Mesodermal cell (in vitro differentiated cells): ENCODE measurements at regions not wholly inside any gene's neighbourhood (a gene's known extent, or its start where the extent isn't known, plus 50 kb on each side); places are given as distances from the start of the nearest gene placed in this dataset.

Source experiments
- H3K27ac ChIP-seq: 2 replicates; pipeline ENCODE4 v1.7.0; 2013; ENCODE audit warnings: mild to moderate bottlenecking, low read depth, low read length, moderate library complexity; ENCODE audit not compliant: severe bottlenecking
- H3K36me3 ChIP-seq: 2 replicates; pipeline ENCODE4 v1.7.1; 2013; ENCODE audit warnings: mild to moderate bottlenecking, low read length, moderate library complexity; ENCODE audit not compliant: control insufficient read depth, insufficient read depth
- H3K4me1 ChIP-seq: one replicate; pipeline ENCODE4 v1.7.1; 2013; ENCODE audit warnings: mild to moderate bottlenecking, low read length; ENCODE audit not compliant: insufficient read depth, control insufficient read depth, poor library complexity, severe bottlenecking
- H3K4me3 ChIP-seq: 2 replicates; pipeline ENCODE4 v1.7.0; 2013; ENCODE audit warnings: low read length, control low read depth, mild to moderate bottlenecking; ENCODE audit not compliant: insufficient read depth, poor library complexity, severe bottlenecking; ENCODE audit errors: extremely low read depth
- H3K9me3 ChIP-seq: 2 replicates; pipeline ENCODE4 v1.7.1; 2013; ENCODE audit warnings: mild to moderate bottlenecking, low read length, moderate library complexity; ENCODE audit not compliant: control insufficient read depth
- WGBS, 2 experiments: methylation state at CpG; one replicate each; pipeline ENCODE4 v1.1.5; 2013; ENCODE audit warnings: missing lambda C conversion rate in 2 of 2; ENCODE audit not compliant: insufficient coverage in 2 of 2; 5-methylcytosine and 5-hydroxymethylcytosine counted together

- no peak overlapping the region for H3K27ac ChIP-seq
- no peaks in the 10 kb centered on the region for H3K4me1 ChIP-seq
- 92% methylated on average over 3 of the region's 4 CpGs for WGBS, 2 experiments
- H3K36me3 ChIP-seq: no peaks in the 10 kb centered on the region
- H3K4me3 ChIP-seq: no peak overlapping the region
- H3K9me3 ChIP-seq: no peaks in the 10 kb centered on the region
These were observed 421.8 kb upstream of the PLXNA2 start for GRCh38 chr1:208665936-208666335.

DNA sequence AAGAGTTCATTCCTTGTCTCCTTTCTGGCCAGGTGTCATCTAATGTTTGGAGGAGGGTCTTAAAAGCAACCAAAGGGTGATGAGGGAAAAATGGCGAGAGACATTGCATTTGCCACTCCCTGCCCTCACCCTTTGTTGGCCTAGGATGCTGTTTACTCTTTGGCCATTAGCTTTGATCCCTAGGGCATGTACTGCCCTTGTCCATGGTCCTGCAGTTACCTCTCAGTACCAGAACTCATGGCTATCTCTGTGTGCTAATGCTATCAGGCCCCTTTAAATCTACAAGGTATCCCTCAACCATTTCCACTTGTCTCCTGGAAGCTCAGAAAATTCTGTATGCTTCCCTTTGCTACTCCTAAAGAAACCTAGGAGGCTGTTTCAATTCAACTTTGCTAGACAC lies 424.8 kb upstream of the PLXNA2 start:
- 25% methylated on average over 1 of the region's 1 CpG; no CpG with 5 or more reads in 1 of the 2 experiments for WGBS, 2 experiments
- no peak overlapping the region for H3K27ac ChIP-seq
- H3K9me3 ChIP-seq: no peaks in the 10 kb centered on the region
- H3K4me3 ChIP-seq: no peak overlapping the region
- H3K36me3 ChIP-seq: no peaks in the 10 kb centered on the region
- H3K4me1 ChIP-seq: no peaks in the 10 kb centered on the region

GRCh38 chr1:208670778-208671177 lies 426.6 kb upstream of the PLXNA2 start:
- Histone ChIP-seq H3K36me3 (no peaks in the 10 kb centered on the region), H3K4me3 (no peak overlapping the region), H3K9me3 (no peaks in the 10 kb centered on the region), H3K4me1 (no peaks in the 10 kb centered on the region), H3K27ac (no peak overlapping the region)
- WGBS, 2 experiments: no CpG with 5 or more reads among the region's 2 CpGs

- Histone ChIP-seq H3K36me3 (no peaks in the 10 kb centered on the region), H3K27ac (no peak overlapping the region), H3K4me3 (no peak overlapping the region), H3K4me1 (no peaks in the 10 kb centered on the region), H3K9me3 (no peaks in the 10 kb centered on the region)
- 90 to 95% methylated on average over 2 to 3 of the region's 4 CpGs for WGBS, 2 experiments
These were observed 437.9 kb upstream of the PLXNA2 start for GRCh38 chr1:208681878-208682663.

DNA sequence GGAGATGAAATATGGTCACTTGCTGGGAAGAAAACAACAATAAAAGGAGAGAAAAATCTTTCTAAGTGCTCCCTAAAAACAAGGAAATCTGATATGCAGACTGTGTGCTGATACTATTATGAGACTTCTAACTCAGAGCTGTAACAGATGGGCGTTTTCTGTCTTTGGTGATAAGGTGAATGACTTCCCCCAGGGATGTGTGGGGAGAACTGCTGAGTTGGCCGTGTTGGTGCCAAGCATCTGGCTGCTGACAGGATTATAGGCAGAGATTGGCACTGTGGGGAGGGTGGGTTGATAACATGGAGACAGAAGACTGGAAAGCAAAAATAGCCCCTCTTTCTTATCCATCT lies 438.5 kb upstream of the PLXNA2 start:
- Histone ChIP-seq H3K36me3 (no peaks in the 10 kb centered on the region), H3K27ac (no peak overlapping the region), H3K4me3 (no peak overlapping the region), H3K9me3 (no peaks in the 10 kb centered on the region), H3K4me1 (no peaks in the 10 kb centered on the region)
- WGBS, 2 experiments: 66 to 88% methylated on average over 2 of the region's 2 CpGs

DNA sequence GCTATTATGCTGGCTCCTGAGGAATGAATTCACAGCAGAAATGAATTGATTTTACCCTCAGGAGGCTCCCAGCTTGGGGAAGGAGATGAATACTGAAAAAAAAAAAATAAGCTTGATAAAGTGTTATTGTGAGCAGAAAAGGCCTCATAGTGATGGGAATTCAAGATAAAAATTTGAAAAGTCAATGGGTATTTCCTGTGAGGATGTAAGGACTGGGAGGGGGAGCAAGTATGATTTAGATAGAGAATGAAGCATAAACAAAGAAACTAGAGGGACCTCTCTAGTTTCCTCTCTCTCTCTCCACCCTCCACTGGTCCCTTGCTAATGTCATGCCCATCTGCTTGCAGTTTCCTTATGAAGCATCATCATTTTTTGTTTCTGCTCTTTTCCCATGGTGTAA lies 439.0 kb upstream of the PLXNA2 start:
- no peaks in the 10 kb centered on the region for H3K9me3 ChIP-seq
- H3K4me3 ChIP-seq: no peak overlapping the region
- no peak overlapping the region for H3K27ac ChIP-seq
- H3K36me3 ChIP-seq: no peaks in the 10 kb centered on the region
- H3K4me1 ChIP-seq: no peaks in the 10 kb centered on the region

DNA sequence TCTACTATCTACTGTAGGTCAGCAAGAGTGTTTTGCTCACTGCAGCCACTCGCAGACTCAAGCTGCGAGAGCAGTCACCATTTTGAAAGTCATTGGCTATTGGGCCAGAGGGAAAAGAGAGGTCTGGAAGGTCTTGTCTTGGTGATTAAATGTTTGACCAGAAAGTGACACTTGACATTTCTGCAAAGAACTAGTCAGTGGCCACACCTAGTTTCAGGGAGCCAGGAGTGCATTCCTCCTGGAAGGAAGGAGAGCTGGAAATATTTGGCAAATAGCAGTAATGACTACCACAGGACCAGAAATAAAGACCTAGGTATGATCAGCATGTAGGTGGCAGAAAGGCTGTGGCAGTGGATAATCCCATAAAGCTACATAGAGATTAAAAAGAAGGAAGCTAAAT lies 440.0 kb upstream of the PLXNA2 start:
- no peaks in the 10 kb centered on the region for H3K36me3 ChIP-seq
- H3K4me3 ChIP-seq: no peak overlapping the region
- no peak overlapping the region for H3K27ac ChIP-seq
- no peaks in the 10 kb centered on the region for H3K4me1 ChIP-seq
- WGBS, 2 experiments: 94 to 100% methylated on average over 1 to 2 of the region's 2 CpGs
- H3K9me3 ChIP-seq: no peaks in the 10 kb centered on the region

DNA sequence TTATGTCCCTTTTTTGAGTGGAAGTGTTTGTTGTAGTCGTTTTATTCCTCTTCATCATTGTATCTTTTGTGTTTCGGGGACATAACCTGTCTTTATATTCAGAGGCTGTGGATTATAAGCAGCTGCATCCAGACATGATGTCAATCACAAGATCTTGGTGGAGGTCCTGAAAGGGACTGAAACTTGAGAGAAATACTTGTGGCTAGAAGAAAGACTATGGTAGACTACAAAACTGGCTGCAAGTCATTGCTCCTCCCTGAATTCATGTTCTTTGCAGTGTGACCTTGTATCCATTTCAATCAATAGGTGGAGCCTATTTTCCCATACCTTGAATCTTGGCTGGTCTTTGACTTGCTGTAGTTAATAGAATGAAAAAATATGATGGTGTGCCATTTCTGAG lies 442.4 kb upstream of the PLXNA2 start:
- Histone ChIP-seq H3K4me3 (no peak overlapping the region), H3K9me3 (no peaks in the 10 kb centered on the region), H3K36me3 (no peaks in the 10 kb centered on the region), H3K4me1 (no peaks in the 10 kb centered on the region), H3K27ac (no peak overlapping the region)
- no CpG with 5 or more reads among the region's 2 CpGs for WGBS, 2 experiments

- WGBS, 2 experiments: 86% methylated on average over 1 of the region's 2 CpGs; no CpG with 5 or more reads in 1 of the 2 experiments
- Histone ChIP-seq H3K4me1 (no peaks in the 10 kb centered on the region), H3K4me3 (no peak overlapping the region), H3K36me3 (no peaks in the 10 kb centered on the region), H3K9me3 (no peaks in the 10 kb centered on the region), H3K27ac (no peak overlapping the region)
These were observed 444.6 kb upstream of the PLXNA2 start for GRCh38 chr1:208688656-208689315.

DNA sequence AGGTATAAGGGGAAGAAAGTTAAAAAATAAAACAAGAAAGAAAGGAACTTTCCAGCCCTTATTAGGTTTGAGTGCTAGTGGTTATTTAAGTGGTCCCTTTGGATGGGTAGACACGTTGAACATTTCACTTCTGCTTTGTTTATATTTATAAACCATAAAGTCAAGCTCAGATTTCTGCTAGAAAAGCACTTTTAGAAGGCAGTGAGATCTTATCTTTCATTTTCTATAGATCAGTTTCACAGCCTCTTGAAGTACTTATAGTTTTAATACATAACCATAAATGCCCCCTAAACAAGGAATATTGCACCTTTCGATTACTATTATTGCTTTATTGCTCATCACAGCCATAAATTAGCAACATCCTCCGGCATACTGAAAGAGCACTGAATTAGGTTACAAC lies 446.8 kb upstream of the PLXNA2 start:
- Histone ChIP-seq H3K27ac (no peak overlapping the region), H3K4me3 (no peak overlapping the region), H3K36me3 (no peaks in the 10 kb centered on the region), H3K4me1 (no peaks in the 10 kb centered on the region), H3K9me3 (no peaks in the 10 kb centered on the region)
- 83% methylated on average over 1 of the region's 3 CpGs; no CpG with 5 or more reads in 1 of the 2 experiments for WGBS, 2 experiments

GRCh38 chr1:208709981-208710380 lies 465.8 kb upstream of the PLXNA2 start:
- H3K36me3 ChIP-seq: no peaks in the 10 kb centered on the region
- 85 to 100% methylated on average over 2 to 3 of the region's 4 CpGs for WGBS, 2 experiments
- no peak overlapping the region for H3K27ac ChIP-seq
- no peak overlapping the region for H3K4me3 ChIP-seq
- H3K4me1 ChIP-seq: no peaks in the 10 kb centered on the region
- H3K9me3 ChIP-seq: no peaks in the 10 kb centered on the region
